GM19324 (cell line): ENCODE measurements at regions not wholly inside any gene's neighbourhood (a gene's known extent, or its start where the extent isn't known, plus 50 kb on each side); places are given as distances from the start of the nearest gene placed in this dataset.
"Not testable (repeated sequence)": the region's sequence is repeated elsewhere in the genome, so short reads cannot be mapped to it uniquely, and the experiment has no call there.

Experiments
- ATAC-seq: cut with Tn5 transposase; IDR thresholded peaks from one replicate; pipeline ENCODE4 v1.9.1; 2021; ENCODE audit warnings: mild to moderate bottlenecking, moderate library complexity; ENCODE audit not compliant: unreplicated experiment, low FRiP score

DNA sequence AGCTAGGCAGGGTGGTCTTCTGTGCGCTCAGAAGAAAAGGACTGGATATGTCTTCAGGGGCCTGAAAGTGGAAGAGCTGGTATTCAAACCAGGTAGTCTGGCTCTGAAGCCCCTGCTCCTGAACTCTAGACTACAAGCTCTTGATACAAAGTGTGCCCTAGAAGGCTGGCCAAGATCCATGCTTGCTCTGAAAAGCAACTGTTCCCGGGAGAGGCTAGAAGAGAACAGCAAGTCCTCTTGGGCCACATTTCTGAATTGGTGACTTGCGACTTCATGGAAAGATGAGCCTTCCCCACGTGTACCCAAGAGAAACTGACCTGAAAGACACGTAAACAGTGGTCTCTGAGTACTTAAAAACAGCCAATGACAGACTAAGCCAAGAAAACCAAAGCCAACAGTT lies 123.3 kb upstream of the GRIK3 start:
- no peak for ATAC-seq

DNA sequence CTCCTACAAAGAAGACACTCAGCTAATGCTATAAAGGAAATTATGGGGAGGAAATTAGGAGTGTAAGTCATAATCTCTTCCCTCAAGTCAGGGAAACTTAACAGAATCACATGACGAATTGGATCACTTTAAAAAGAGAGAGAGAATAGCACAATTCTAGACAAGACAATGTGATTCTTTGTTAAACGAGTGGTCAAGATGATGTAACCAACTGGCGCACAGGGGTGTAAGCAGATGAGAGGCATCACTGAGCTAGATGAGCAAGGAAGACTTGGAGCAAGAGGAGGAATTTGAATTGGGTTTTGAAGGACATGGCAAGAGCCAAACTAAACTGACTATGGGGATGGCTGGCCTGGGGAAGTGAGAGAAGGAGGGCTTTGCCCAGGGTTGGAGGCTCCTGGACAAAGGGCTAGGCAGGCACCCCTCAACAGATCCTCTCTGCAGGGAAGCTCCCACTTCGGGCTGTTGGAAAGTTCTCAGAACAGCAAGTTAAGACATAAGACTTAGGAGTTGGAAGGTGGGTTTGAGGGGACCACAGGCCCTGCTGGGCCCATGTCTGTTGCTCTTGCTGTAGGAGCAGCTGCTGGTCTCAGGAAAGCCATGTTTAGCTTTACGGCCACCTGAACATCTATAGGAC lies 123.9 kb upstream of the GRIK3 start:
- ATAC-seq = no peak

DNA sequence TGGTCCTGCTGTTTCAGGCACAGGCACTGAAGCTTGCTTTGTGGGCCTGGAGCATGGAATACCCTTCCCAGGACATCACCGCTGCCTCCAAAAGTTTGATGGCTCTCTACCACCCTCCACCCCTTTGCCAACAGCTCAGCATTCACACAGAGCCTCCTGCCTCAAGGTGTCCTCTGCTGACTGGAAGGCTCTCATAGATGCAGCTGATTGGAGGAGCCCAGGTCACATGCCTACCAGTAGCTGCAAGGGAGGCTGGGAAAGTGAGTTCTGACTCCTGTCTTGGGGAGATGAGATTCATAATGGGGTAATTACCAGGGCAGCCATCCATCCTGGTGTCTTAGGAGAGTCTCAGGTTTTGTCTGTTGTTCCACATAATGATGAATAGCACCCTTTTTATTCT lies 124.8 kb upstream of the GRIK3 start:
- ATAC-seq = no peak

DNA sequence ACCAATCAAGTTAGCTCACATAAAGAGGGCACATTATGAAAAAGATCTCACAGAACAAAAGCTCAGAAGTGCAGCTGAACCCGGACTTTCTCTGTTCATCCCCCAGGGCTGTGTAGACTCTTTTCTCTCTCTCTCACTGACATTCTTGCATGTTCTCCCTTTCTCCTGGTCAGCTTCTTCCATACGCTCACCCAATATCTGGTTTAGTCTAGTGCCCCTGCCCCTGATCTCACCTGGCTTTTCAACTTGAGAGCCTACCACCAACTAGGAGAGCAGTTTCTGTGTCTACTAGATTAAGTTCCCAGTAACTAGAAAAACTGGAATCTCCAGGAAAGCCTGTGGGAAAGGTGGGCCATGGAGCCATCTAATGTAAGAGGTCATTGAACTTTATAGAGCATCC lies 126.9 kb upstream of the GRIK3 start:
- no peak for ATAC-seq

DNA sequence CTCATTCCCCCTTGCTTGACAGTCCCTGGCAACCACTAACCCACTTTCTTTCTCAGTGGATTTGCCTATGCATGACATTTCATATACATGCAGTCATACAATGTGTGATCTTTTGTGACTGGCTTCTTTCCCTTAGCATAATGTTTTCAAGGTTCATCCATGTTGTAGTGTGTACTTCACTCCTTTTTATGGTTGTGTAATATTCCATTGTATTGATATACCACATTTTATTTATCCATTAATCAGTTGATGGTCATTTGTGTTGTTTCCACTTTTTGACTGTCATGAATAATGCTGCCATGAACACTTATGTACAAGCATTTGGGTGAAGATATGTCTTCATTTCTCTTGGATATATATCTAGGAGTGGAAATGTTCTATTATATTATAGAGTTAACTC lies 127.7 kb upstream of the GRIK3 start:
- no peak for ATAC-seq

GRCh38 chr1:37166005-37166404 lies 131.7 kb upstream of the GRIK3 start:
- no peak for ATAC-seq

GRCh38 chr1:37167479-37167878 lies 133.2 kb upstream of the GRIK3 start:
- ATAC-seq = no peak

- ATAC-seq = no peak
Measured at GRCh38 chr1:37169241-37169640, 134.9 kb upstream of the GRIK3 start.

DNA sequence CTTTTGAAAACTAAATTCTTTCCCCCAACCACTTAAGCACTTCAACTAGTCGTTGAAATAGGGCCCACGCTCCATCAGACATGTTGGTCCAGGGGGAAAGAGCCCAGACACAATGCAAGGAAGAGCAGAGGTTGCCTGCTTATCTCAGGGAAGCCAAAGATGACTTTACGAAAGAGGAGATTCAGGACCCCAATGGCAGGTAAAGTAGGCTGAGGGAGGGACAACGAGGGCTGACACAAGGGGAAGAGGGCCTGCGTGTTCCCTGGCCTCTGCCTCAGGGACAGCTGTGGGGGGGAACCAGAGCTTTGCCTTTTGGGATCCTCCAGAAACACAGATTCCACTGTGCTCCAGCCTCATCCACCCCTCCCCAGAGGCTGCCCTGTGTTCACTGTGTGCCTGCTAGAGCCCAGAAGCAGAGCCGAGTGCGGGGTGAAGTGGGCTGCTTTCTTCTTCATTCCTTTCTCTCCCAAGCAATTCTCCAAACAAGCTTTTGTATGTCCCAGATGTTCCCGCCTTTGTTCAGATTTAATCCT lies 135.5 kb upstream of the GRIK3 start:
- ATAC-seq = no peak

- no peak for ATAC-seq
Measured at GRCh38 chr1:37171691-37172090, 137.4 kb upstream of the GRIK3 start.

DNA sequence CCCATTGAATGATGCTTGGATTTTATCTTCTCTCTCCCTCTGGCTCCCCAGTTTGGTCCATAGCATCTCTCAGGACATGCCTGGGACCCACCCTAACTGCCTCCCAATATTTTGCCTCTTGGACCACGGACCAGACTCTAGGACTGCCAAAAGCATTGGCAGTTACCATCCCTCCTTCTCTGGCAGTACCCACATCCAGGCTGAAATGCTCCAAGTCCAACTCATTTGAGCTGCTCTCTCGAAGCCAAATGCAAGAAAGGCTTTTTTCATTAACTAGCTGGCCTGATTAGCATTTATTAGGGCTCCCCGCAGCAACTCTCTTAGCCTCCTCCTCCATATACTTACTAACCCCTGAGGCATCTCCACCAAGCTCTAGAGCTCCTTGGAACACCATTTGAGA lies 140.0 kb upstream of the GRIK3 start:
- ATAC-seq = no peak

GRCh38 chr1:37174876-37175275 lies 140.6 kb upstream of the GRIK3 start:
- no peak for ATAC-seq

GRCh38 chr1:37175666-37176215 lies 141.4 kb upstream of the GRIK3 start:
- no peak for ATAC-seq

DNA sequence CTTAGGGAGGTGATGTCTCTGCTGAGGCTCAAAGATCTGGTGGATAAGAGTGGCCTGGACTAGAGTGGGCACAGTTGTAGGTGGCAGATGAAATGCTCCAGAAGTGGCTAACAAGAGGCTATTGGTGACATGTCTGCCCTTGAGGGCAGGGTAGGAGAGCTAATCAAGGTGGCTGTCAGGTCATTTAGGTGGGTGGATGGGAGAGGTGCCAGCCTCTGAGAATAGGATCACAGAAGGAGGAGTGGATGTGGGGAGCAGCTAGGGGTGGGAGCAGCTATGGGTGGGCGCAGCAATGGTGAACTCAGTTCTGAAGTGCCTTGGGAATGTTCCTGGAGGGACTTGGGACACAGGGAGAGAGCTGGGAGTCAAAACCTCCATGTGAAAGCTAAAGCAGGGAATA lies 142.0 kb upstream of the GRIK3 start:
- no peak for ATAC-seq

- no peak for ATAC-seq
Measured at GRCh38 chr1:37177230-37177864, 143.0 kb upstream of the GRIK3 start.

- no peak for ATAC-seq
Measured at GRCh38 chr1:37181425-37181824, 147.1 kb upstream of the GRIK3 start.

DNA sequence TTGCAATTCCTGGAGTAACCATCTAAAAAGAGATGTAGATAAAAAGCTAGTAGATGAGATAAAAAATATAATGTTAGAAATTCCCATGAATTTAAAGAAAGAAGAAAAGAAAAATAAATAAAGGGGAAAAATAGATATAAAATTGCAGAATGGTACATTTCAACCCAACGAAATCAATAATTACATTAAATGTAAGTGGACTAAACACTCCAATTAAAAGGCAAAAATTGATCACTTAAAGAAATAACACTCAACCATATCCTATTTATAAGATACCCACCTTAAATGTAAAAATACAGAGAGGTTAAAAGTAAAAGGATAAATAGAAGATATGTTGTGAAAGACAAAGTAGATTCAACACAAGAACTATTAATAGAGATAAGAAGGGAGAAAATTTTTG lies 150.5 kb upstream of the GRIK3 start:
- ATAC-seq = no peak

GRCh38 chr1:37186246-37186756 lies 152.0 kb upstream of the GRIK3 start:
- no peak for ATAC-seq

GRCh38 chr1:37189111-37189510 lies 154.8 kb upstream of the GRIK3 start:
- no peak for ATAC-seq

- no peak for ATAC-seq
Measured at GRCh38 chr1:37197411-37197810, 163.1 kb upstream of the GRIK3 start.

- ATAC-seq = not testable (repeated sequence)
Measured at GRCh38 chr1:37214305-37214704, 180.0 kb upstream of the GRIK3 start.

DNA sequence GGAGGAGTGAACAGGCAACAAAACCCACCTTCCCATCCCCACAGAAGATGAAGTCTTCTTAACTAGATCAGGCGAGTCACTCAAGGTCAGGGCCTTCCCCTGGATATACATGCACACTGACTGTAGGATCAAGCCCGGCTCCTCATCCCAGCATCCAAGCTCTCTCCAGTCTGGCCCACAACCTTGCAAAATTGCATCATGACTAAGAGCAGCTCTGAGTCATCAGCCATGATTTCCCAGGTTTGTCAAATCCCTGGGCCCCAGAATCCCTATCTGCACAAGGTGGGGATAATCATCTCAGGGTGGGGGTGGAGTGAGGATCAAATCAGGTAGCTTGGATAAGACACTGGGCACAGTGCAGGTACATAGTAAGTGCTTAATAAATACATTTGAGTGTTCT lies 199.3 kb upstream of the GRIK3 start:
- no peak for ATAC-seq
